OCI-LY7 (cell line): ENCODE measurements at regions not wholly inside any gene's neighbourhood (a gene's known extent, or its start where the extent isn't known, plus 50 kb on each side); places are given as distances from the start of the nearest gene placed in this dataset.

Experiments used
- BruUV-seq: library from RNA; stranded (reverse); fragments of 400-500 nt; replicated peaks from 2 replicates; lab custom pipeline; 2021; lab: Mats Ljungman, UMichigan
- CTCF ChIA-PET: fragments of 300-600 bp; sonication (Branson Sonifier 250); formaldehyde crosslinking; loops from one replicate; lab custom pipeline; 2022; ENCODE audit warnings: antibody characterized with exemption; ENCODE audit not compliant: unreplicated experiment; lab: Charles Lee
- POLR2A ChIA-PET: fragments of 300-600 bp; sonication (Branson Sonifier 250); formaldehyde crosslinking; loops from one replicate; lab custom pipeline; 2022; ENCODE audit warnings: antibody characterized with exemption; lab: Charles Lee
- DNase-seq: peaks from one replicate; pipeline ENCODE4 v3.0.0-alpha.2; 2015; ENCODE audit warnings: low spot score
- H2AFZ ChIP-seq: fragments of 200-600 bp; sonication (generic), shearing (Covaris generic); 2 replicates; pipeline ENCODE4 v1.6.1; 2014; ENCODE audit warnings: mild to moderate bottlenecking, antibody characterized with exemption, low read length, moderate library complexity
- H3K27ac ChIP-seq: fragments of 200-600 bp; sonication (generic); 2 replicates; pipeline ENCODE4 v1.5.1; 2014; ENCODE audit warnings: mixed run types, low read depth, mild to moderate bottlenecking, moderate library complexity, low read length, inconsistent platforms; ENCODE audit not compliant: poor library complexity, severe bottlenecking
- H3K36me3 ChIP-seq: fragments of 200-600 bp; sonication (generic); 2 replicates; pipeline ENCODE4 v1.6.1; 2014; ENCODE audit warnings: mild to moderate bottlenecking, antibody characterized with exemption, low read length, moderate library complexity, mixed read lengths; ENCODE audit not compliant: insufficient read depth
- H3K4me1 ChIP-seq: fragments of 200-600 bp; sonication (generic); 2 replicates; pipeline ENCODE4 v1.5.1; 2014; ENCODE audit warnings: mild to moderate bottlenecking, low read length; ENCODE audit not compliant: insufficient read depth, poor library complexity, severe bottlenecking
- H3K4me2 ChIP-seq: fragments of 200-600 bp; sonication (generic); 2 replicates; pipeline ENCODE4 v1.6.1; 2014; ENCODE audit warnings: mild to moderate bottlenecking, low read length
- H3K4me3 ChIP-seq: fragments of 200-600 bp; sonication (generic); 2 replicates; pipeline ENCODE4 v1.5.1; 2014; ENCODE audit warnings: mild to moderate bottlenecking, low read depth, low read length; ENCODE audit not compliant: poor library complexity, severe bottlenecking
- H3K79me2 ChIP-seq: fragments of 200-600 bp; sonication (generic); 2 replicates; pipeline ENCODE4 v1.6.1; 2016; ENCODE audit warnings: low read depth, mild to moderate bottlenecking, low read length, moderate library complexity, mixed read lengths; ENCODE audit not compliant: insufficient read depth
- H3K9me2 ChIP-seq: fragments of 200-600 bp; sonication (generic); 2 replicates; pipeline ENCODE4 v1.6.1; 2016; ENCODE audit warnings: mild to moderate bottlenecking, low read length, mixed read lengths; ENCODE audit not compliant: insufficient read depth
- H3K9me3 ChIP-seq: fragments of 200-600 bp; sonication (generic); 2 replicates; pipeline ENCODE4 v1.6.1; 2014; ENCODE audit warnings: mild to moderate bottlenecking, mixed run types, low read length, mixed read lengths
- H4K20me1 ChIP-seq: fragments of 200-600 bp; sonication (generic); 2 replicates; pipeline ENCODE4 v1.6.1; 2014; ENCODE audit warnings: mild to moderate bottlenecking, antibody characterized with exemption, low read length, moderate library complexity, mixed read lengths; ENCODE audit not compliant: insufficient read depth
- EZH2phosphoT487 ChIP-seq: fragments of 200-600 bp; sonication (generic); IDR thresholded peaks from 2 replicates; pipeline ENCODE4 v1.6.1; 2018; ENCODE audit warnings: low read depth, borderline replicate concordance, mild to moderate bottlenecking, mixed run types, antibody characterized with exemption, low read length, moderate library complexity, mixed read lengths
- intact Hi-C: fragments of 100-400 bp; cut with micrococcal nuclease; formaldehyde crosslinking; loops from one replicate; pipeline ENCODE4 v1.10.0; 2022; ENCODE audit not compliant: unreplicated experiment
- TF ChIP-seq, protein P1 (sequence below): fragments of 200-600 bp; sonication (generic); conservative IDR thresholded peaks from 2 replicates; pipeline ENCODE4 v1.5.1; 2014; ENCODE audit warnings: mild to moderate bottlenecking, antibody characterized with exemption, low read length, moderate library complexity, mixed read lengths

DNA sequence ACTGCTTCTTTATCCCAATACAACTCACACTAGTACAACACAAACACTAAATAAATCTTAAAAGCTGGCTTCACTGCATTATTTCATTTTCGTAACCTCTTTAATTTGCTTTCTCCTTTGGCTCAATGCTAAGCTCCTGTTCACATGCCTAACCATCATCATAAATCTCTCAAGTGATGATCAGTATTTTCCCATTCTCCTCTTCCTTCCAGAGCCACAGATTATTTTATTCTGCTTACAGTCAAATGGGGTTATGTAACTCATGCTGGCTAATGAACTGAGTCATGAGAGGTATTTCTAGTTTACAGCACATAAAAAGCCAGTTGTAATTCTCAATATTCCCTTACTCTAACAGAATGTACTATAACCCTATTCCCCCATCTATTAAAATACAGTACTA, 350.4 kb upstream of the ZC3H15 start:
- no peak overlapping the region for H3K27ac ChIP-seq
- no peaks in the 10 kb centered on the region for H3K4me1 ChIP-seq
- ChIA-PET POLR2A (interaction anchor here (0.7 to 1.1 kb wide), 3 partner anchors 10 to 22 kb away, joined by 3 to 6 read pairs (median 4); no protein-coding TSS in a partner anchor), CTCF (no interaction called here)
- no TSS peak for BruUV-seq
- H3K4me3 ChIP-seq = no peak overlapping the region
- no peaks in the 10 kb centered on the region for H4K20me1 ChIP-seq
- no peak overlapping the region for H2AFZ ChIP-seq
- no peaks in the 10 kb centered on the region for H3K9me2 ChIP-seq
- H3K9me3 ChIP-seq = no peaks in the 10 kb centered on the region
- H3K4me2 ChIP-seq = no peak overlapping the region
- no peaks in the 10 kb centered on the region for H3K79me2 ChIP-seq
- TF ChIP-seq, protein P1, sequence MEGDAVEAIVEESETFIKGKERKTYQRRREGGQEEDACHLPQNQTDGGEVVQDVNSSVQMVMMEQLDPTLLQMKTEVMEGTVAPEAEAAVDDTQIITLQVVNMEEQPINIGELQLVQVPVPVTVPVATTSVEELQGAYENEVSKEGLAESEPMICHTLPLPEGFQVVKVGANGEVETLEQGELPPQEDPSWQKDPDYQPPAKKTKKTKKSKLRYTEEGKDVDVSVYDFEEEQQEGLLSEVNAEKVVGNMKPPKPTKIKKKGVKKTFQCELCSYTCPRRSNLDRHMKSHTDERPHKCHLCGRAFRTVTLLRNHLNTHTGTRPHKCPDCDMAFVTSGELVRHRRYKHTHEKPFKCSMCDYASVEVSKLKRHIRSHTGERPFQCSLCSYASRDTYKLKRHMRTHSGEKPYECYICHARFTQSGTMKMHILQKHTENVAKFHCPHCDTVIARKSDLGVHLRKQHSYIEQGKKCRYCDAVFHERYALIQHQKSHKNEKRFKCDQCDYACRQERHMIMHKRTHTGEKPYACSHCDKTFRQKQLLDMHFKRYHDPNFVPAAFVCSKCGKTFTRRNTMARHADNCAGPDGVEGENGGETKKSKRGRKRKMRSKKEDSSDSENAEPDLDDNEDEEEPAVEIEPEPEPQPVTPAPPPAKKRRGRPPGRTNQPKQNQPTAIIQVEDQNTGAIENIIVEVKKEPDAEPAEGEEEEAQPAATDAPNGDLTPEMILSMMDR = no peak
- no peak for TF ChIP-seq EZH2phosphoT487
- intact Hi-C loops = no loop called here
- no peaks in the 10 kb centered on the region for H3K36me3 ChIP-seq
- no peak for DNase-seq

DNA sequence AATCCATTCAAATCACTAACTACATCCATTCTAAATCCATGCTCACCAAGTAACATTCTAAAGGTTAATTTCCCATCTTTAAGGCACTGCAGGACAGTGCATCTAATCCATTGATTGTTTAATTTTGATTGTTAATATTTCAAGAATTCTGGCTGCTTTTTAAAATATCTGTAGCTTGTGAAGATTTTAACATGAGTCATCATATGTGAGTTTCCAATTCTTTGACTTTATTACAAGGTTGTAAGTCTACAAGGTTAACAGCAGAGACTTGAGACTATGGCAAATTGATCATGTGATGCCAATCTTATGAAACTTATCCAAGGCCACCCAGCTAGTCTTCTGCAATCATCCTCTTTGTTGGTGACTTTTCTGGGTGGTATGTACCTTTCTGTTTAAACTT, 349.2 kb upstream of the ZC3H15 start:
- Histone ChIP-seq H3K4me2 (no peak overlapping the region), H3K27ac (no peak overlapping the region), H3K4me3 (no peak overlapping the region), H3K36me3 (no peaks in the 10 kb centered on the region), H3K9me3 (no peaks in the 10 kb centered on the region), H3K9me2 (no peaks in the 10 kb centered on the region), H4K20me1 (no peaks in the 10 kb centered on the region), H3K79me2 (no peaks in the 10 kb centered on the region), H2AFZ (no peak overlapping the region), H3K4me1 (no peaks in the 10 kb centered on the region)
- ChIA-PET POLR2A (no interaction called here), CTCF (no interaction called here)
- intact Hi-C loops = no loop called here
- TF ChIP-seq EZH2phosphoT487 = no peak
- TF ChIP-seq, protein P1 = no peak
- DNase-seq = no peak
- BruUV-seq = no TSS peak

GRCh38 chr2:186138845-186139244, 347.2 kb upstream of the ZC3H15 start:
- CTCF ChIA-PET = no interaction called here
- no peak overlapping the region for H3K4me3 ChIP-seq
- no peaks in the 10 kb centered on the region for H3K36me3 ChIP-seq
- no peaks in the 10 kb centered on the region for H4K20me1 ChIP-seq
- no peaks in the 10 kb centered on the region for H3K9me2 ChIP-seq
- no peaks in the 10 kb centered on the region for H3K4me1 ChIP-seq
- H3K4me2 ChIP-seq = no peak overlapping the region
- no peak for DNase-seq
- no peaks in the 10 kb centered on the region for H3K9me3 ChIP-seq
- H3K27ac ChIP-seq = no peak overlapping the region
- TF ChIP-seq, protein P1 = no peak
- no peak for TF ChIP-seq EZH2phosphoT487
- intact Hi-C loops = no loop called here
- POLR2A ChIA-PET = interaction anchor here (0.5 to 1.3 kb wide), 4 partner anchors 13 to 756 kb away, joined by 3 to 4 read pairs (median 3); no protein-coding TSS in a partner anchor
- no peaks in the 10 kb centered on the region for H3K79me2 ChIP-seq
- no TSS peak for BruUV-seq
- H2AFZ ChIP-seq = no peak overlapping the region
